GM12878 (cell line): ENCODE measurements at regions not wholly inside any gene's neighbourhood (a gene's known extent, or its start where the extent isn't known, plus 50 kb on each side); places are given as distances from the start of the nearest gene placed in this dataset.
A peak's percentile ranks its signal among the peaks of the same experiment; 100 is the strongest.

Source experiments
- CBX5 ChIP-seq: sonication (generic); IDR thresholded peaks from 2 replicates; pipeline ENCODE4 v1.6.1; 2016; ENCODE audit warnings: low read depth, moderate library complexity, mild to moderate bottlenecking, inconsistent platforms
- CEBPB ChIP-seq, 2 experiments: fragments of 150-350 bp in 1 of 2; IDR thresholded peaks; 2 replicates each; pipeline ENCODE4 v1.6.1; 2012 to 2014; ENCODE audit warnings: low read depth in 2 of 2, low read length in 2 of 2, borderline replicate concordance in 1 of 2, inconsistent platforms in 1 of 2
- CHD1 ChIP-seq: IDR thresholded peaks from 2 replicates; pipeline ENCODE4 v1.6.1; 2012; ENCODE audit warnings: low read depth, low read length, improper control_type of control experiment
- CREB1 ChIP-seq: IDR thresholded peaks from 2 replicates; pipeline ENCODE4 v1.6.1; 2012; ENCODE audit warnings: low read depth, mild to moderate bottlenecking, inconsistent platforms
- EED ChIP-seq: sonication (generic); IDR thresholded peaks from 2 replicates; pipeline ENCODE4 v1.6.1; 2016; ENCODE audit warnings: antibody characterized with exemption, low read depth
- ETV6 ChIP-seq, 2 experiments: fragments of 450-650 bp in 1 of 2; IDR thresholded peaks in 1 of 2; conservative IDR thresholded peaks in 1 of 2; 2 replicates each; pipeline ENCODE4 v1.6.1; 2014; ENCODE audit warnings: antibody characterized with exemption in 1 of 2, borderline replicate concordance in 1 of 2, low read depth in 1 of 2, mild to moderate bottlenecking in 1 of 2, moderate library complexity in 1 of 2
- EZH2 ChIP-seq: IDR thresholded peaks from 2 replicates; pipeline ENCODE4 v1.6.1; 2012; ENCODE audit warnings: low read depth, mild to moderate bottlenecking, control low read depth, inconsistent platforms, low read length, borderline replicate concordance; ENCODE audit not compliant: control insufficient read depth
- FOXM1 ChIP-seq: IDR thresholded peaks from 2 replicates; pipeline ENCODE4 v1.6.1; 2012; ENCODE audit warnings: low read depth, mild to moderate bottlenecking, inconsistent platforms, low read length, moderate library complexity
- MXI1 ChIP-seq: fragments of 150-350 bp; IDR thresholded peaks from 2 replicates; pipeline ENCODE4 v1.6.1; 2011; ENCODE audit warnings: low read depth, mild to moderate bottlenecking, inconsistent platforms, low read length, improper control_type of control experiment
- NFYA ChIP-seq: IDR thresholded peaks from 2 replicates; pipeline ENCODE4 v1.6.1; 2011; ENCODE audit warnings: low read depth, mild to moderate bottlenecking, low read length, improper control_type of control experiment, borderline replicate concordance
- NR2C2 ChIP-seq: IDR thresholded peaks from 2 replicates; pipeline ENCODE4 v1.6.1; 2011; ENCODE audit warnings: borderline replicate concordance, low read depth; ENCODE audit not compliant: control insufficient read depth, insufficient read length
- NRF1 ChIP-seq: conservative IDR thresholded peaks from 2 replicates; pipeline ENCODE4 v1.6.1; 2011; ENCODE audit warnings: mild to moderate bottlenecking, low read depth, low read length, improper control_type of control experiment
- PAX5 ChIP-seq: IDR thresholded peaks from 2 replicates; pipeline ENCODE4 v1.6.1; 2011; ENCODE audit warnings: low read depth, low read length, borderline replicate concordance
- POU2F2 ChIP-seq: IDR thresholded peaks from 3 replicates; pipeline ENCODE4 v1.6.1; 2011; ENCODE audit warnings: low read depth, mild to moderate bottlenecking, low read length, borderline replicate concordance
- RAD21 ChIP-seq: IDR thresholded peaks from 2 replicates; pipeline ENCODE4 v1.6.1; 2011; ENCODE audit warnings: mild to moderate bottlenecking, low read depth, low read length, moderate library complexity; ENCODE audit not compliant: insufficient read depth
- RCOR1 ChIP-seq: conservative IDR thresholded peaks from 2 replicates; pipeline ENCODE4 v1.6.1; 2012; ENCODE audit warnings: low read depth, low read length, improper control_type of control experiment
- RUNX3 ChIP-seq: IDR thresholded peaks from 2 replicates; pipeline ENCODE4 v1.6.1; 2012; ENCODE audit warnings: low read length, inconsistent platforms
- SRF ChIP-seq, 2 experiments: IDR thresholded peaks; 2 replicates each; pipeline ENCODE4 v1.6.1; 2011; ENCODE audit warnings: low read depth in 2 of 2, low read length in 2 of 2, mild to moderate bottlenecking in 1 of 2, moderate library complexity in 1 of 2
- SUZ12 ChIP-seq: fragments of 200-600 bp; sonication (generic); IDR thresholded peaks from one replicate; pipeline ENCODE4 v1.6.1; 2018; ENCODE audit warnings: antibody characterized with exemption, mild to moderate bottlenecking; ENCODE audit not compliant: unreplicated experiment
- TARDBP ChIP-seq: IDR thresholded peaks from 2 replicates; pipeline ENCODE4 v1.6.1; 2016; ENCODE audit warnings: borderline replicate concordance
- ZNF207 ChIP-seq: fragments of 450-650 bp; IDR thresholded peaks from 2 replicates; pipeline ENCODE4 v1.6.1; 2014; ENCODE audit warnings: antibody characterized with exemption, mild to moderate bottlenecking, borderline replicate concordance
- ZNF384 ChIP-seq: IDR thresholded peaks from 2 replicates; pipeline ENCODE4 v1.6.1; 2012; ENCODE audit warnings: low read depth, mild to moderate bottlenecking, low read length, improper control_type of control experiment, borderline replicate concordance
- ZSCAN29 ChIP-seq: fragments of 450-650 bp; IDR thresholded peaks from 2 replicates; pipeline ENCODE4 v1.6.1; 2017; ENCODE audit warnings: mild to moderate bottlenecking, moderate library complexity
- TF ChIP-seq, protein P1 (sequence below): fragments of 450-650 bp; IDR thresholded peaks from 2 replicates; pipeline ENCODE4 v1.6.1; 2017; ENCODE audit warnings: low read depth, mild to moderate bottlenecking, moderate library complexity
- TF ChIP-seq, protein P2 (sequence below): IDR thresholded peaks from 2 replicates; pipeline ENCODE4 v1.6.1; 2011; ENCODE audit warnings: borderline replicate concordance, low read depth, mild to moderate bottlenecking, moderate library complexity, low read length; ENCODE audit not compliant: insufficient read depth, poor library complexity, severe bottlenecking
- TF ChIP-seq, protein P3 (sequence below): IDR thresholded peaks from 2 replicates; pipeline ENCODE4 v1.6.1; 2012; ENCODE audit warnings: low read length, inconsistent platforms
- TF ChIP-seq, protein P4 (sequence below): fragments of 450-650 bp; IDR thresholded peaks from 2 replicates; pipeline ENCODE4 v1.6.1; 2014; ENCODE audit warnings: mild to moderate bottlenecking

DNA sequence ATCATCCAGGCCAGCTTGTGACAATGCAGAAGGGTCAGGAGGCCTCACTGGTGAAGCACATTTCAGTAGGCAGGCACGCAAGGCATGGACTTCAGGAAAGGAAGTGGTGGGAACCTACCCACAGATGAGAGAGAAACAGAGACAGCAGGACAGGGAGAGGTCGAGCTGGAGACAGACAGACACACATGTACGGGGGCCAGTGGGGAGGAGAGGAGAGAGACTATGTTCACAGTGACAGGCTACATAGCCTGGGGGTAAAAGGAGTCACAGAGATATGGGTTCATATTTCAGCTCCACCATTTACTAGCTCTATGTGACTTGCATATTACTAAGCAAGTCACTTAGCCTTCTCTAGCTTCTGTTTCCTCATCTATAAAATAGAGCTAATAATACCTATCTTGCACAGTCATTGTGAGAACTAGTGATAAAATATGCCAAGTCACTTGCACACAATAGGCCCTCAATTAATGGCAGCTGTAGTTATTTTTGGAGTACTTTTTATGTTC, 91.1 kb upstream of the FUT8 start (continued):
- TF ChIP-seq FOXM1 (peak; percentile 89), ZNF207 (no peak), EED (peak; percentile 93), MXI1 (no peak), RCOR1 (no peak), CHD1 (no peak), CEBPB (IDR thresholded peaks at IDR 0.05; ENCODE audit: borderline replicate concordance in 1 of 2, low read depth in 2 of 2, low read length in 2 of 2) (no peak), PAX5 (peak; percentile 59; the same call in 1 of the 2 replicates), POU2F2 (0 out of 3 replicates have a peak, but pooled peaks have one; percentile 39), RUNX3 (peak; percentile 84), TARDBP (no peak), NRF1 (no peak), SUZ12 (no peak), EZH2 (no peak), CBX5 (no peak), ZNF384 (no peak), CREB1 (no peak), SRF (IDR thresholded peaks at IDR 0.05; ENCODE audit: low read depth in 2 of 2, low read length in 2 of 2) (no peak), ZSCAN29 (no peak), RAD21 (peak; percentile 11; the same call in 1 of the 2 replicates), NFYA (no peak), ETV6 (conservative IDR thresholded peaks at IDR 0.05 in 1 of 2, IDR thresholded peaks at IDR 0.05 in 1 of 2; ENCODE audit: borderline replicate concordance in 1 of 2, low read depth in 1 of 2) (peak in 1 of 2 experiments; percentile 70; a peak in 2 of 4 replicates), NR2C2 (no peak)
- TF ChIP-seq, protein P1, sequence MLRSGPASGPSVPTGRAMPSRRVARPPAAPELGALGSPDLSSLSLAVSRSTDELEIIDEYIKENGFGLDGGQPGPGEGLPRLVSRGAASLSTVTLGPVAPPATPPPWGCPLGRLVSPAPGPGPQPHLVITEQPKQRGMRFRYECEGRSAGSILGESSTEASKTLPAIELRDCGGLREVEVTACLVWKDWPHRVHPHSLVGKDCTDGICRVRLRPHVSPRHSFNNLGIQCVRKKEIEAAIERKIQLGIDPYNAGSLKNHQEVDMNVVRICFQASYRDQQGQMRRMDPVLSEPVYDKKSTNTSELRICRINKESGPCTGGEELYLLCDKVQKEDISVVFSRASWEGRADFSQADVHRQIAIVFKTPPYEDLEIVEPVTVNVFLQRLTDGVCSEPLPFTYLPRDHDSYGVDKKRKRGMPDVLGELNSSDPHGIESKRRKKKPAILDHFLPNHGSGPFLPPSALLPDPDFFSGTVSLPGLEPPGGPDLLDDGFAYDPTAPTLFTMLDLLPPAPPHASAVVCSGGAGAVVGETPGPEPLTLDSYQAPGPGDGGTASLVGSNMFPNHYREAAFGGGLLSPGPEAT: 0 out of 2 replicates have a peak, but pooled peaks have one; percentile 7
- TF ChIP-seq, protein P2, sequence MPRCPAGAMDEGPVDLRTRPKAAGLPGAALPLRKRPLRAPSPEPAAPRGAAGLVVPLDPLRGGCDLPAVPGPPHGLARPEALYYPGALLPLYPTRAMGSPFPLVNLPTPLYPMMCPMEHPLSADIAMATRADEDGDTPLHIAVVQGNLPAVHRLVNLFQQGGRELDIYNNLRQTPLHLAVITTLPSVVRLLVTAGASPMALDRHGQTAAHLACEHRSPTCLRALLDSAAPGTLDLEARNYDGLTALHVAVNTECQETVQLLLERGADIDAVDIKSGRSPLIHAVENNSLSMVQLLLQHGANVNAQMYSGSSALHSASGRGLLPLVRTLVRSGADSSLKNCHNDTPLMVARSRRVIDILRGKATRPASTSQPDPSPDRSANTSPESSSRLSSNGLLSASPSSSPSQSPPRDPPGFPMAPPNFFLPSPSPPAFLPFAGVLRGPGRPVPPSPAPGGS: peak; percentile 66
- TF ChIP-seq, protein P3, sequence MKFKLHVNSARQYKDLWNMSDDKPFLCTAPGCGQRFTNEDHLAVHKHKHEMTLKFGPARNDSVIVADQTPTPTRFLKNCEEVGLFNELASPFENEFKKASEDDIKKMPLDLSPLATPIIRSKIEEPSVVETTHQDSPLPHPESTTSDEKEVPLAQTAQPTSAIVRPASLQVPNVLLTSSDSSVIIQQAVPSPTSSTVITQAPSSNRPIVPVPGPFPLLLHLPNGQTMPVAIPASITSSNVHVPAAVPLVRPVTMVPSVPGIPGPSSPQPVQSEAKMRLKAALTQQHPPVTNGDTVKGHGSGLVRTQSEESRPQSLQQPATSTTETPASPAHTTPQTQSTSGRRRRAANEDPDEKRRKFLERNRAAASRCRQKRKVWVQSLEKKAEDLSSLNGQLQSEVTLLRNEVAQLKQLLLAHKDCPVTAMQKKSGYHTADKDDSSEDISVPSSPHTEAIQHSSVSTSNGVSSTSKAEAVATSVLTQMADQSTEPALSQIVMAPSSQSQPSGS: peak; percentile 80
- TF ChIP-seq, protein P4, sequence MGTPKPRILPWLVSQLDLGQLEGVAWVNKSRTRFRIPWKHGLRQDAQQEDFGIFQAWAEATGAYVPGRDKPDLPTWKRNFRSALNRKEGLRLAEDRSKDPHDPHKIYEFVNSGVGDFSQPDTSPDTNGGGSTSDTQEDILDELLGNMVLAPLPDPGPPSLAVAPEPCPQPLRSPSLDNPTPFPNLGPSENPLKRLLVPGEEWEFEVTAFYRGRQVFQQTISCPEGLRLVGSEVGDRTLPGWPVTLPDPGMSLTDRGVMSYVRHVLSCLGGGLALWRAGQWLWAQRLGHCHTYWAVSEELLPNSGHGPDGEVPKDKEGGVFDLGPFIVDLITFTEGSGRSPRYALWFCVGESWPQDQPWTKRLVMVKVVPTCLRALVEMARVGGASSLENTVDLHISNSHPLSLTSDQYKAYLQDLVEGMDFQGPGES: no peak
